ENCODE measurements at regions not wholly inside any gene's neighbourhood (a gene's known extent, or its start where the extent isn't known, plus 50 kb on each side); places are given as distances from the start of the nearest gene placed in this dataset.

DNA sequence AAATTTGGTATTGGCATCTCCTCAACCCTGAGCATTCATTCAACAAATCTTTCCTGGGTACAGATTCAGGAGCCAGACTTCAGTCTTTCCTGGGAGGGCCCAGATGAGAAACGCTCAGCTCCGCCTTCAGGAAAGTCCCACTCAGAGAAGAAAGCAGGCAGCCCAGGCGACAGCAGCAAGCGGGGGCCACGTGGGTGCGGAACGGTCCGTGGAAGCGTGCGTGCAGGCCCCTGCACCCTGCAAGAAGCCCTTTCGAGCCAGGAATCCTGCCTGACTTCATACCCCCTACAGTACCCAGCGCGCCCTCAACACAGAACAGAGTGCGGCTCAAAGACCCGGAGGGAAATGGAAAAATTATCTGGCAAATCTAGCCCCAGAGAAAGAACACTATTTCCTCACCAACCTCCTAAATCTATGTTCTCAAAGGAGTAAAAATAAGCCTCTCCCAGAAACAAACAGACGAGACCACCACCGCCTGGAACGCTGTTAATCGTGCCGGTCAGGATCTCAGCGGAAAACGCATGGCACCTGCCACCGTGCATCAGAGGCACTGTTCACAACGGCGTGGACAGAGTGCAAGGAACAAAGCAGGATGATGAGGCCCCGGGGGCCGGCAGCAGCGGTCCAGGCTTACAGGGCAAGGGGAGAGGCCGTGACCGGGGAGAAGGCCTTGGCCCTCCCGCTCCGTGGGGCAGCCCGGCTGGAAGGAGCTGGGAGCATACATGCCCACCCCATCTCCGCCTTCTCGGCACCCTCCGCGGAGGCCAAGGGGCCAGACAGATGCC is 318.3 kb downstream of the EIPR1 start:
- DNase-seq, result no peak

DNA sequence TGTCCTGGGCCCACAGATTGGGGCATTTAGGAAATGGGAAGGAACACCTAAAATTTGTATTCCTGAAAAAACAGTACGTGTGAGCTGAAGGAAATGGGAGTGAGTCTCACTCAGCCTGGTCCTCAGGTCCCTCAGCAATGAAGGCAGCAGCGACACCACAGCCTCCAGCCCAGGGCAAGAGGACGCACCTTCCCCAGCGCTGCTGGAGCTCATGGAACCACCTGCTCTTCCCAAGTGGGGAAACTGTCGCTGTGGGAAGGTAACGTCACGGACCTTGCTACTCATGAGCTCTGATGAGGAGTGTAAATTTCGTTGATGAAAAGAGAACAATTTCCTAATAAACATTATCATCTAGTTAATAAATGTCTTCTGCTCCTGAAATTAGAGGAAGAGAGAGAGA is 323.6 kb downstream of the EIPR1 start:
- no peak for DNase-seq

DNA sequence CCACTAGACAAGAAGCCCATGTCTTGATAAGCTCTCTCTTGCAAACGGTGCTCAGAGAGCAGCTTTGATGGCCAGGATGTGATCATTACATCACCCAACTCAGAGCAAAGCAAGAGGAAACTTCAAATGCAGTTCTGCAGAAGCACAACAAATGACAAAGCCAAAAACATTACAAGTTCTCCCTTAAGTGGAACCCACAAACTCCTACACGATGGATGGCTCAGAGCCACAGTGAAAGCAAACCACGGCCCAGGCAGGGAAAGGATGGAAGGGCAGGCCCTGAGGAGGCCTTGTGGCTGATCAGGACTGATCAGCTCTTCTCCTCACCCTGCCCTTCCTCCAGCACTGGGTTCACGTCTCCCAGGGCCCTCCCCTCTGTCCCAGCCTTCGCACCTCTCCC is 326.4 kb downstream of the EIPR1 start:
- DNase-seq, result no peak

DNA sequence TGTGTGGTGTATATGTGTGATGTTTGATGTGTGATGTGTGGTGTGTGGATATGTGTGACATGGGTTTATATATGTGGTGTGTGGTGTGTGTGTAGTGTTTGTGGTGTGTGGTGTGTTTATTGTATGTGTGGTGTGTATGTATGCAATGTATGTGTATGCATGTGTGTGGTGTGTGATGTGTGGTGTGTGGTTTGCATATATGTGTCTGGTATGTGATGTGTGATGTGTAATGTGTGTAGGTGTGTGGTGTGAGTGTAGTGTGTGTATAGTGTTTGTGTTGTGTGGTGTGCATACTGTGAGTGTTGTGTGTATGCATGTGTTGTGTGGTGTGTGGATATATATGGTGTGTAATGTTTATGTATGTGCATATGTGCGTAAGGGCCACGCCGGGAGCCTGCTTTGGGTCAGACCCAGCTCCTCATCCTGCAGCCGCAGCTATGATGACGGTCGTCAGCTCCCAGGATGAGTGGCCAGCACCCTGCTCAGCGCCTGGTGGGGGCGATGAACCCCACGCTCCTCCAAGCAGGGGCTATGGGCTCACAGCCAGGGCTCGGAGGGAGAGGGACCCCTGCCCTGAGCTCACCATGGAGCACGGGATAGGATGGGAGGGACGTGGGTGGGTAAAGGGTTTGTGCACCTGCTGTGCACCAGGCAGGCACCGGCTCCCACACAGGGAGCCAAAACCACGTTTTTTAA is 331.3 kb downstream of the EIPR1 start:
- DNase-seq, result no peak

DNA sequence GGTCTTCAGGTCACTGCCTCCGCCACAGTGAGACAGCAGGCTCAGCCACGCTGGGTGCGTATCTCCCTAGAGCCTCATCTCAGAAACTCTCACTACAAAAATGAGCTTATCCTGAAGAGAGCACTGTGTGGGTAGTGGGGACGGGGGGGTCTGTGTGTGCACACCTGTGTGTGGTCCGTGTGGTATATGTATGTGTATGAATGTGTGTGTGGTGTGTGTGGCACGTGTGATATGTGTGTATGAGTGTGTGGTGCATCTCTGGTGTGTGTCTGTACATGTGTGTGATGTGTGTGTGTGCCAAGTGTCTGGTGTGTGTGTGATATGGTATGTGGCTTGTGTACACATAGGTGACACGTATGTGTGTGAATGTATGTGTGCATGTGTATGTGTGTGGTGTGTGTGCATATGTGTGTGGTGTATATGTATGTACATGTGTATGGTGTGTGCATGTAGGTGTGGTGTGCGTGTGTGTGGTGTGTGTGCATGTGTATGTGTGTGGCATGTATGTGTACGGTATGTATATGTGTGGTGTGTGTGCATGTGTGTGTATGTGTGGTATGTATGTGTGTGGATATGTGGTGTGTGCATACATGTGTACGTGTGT is 332.2 kb downstream of the EIPR1 start:
- no peak for DNase-seq

DNA sequence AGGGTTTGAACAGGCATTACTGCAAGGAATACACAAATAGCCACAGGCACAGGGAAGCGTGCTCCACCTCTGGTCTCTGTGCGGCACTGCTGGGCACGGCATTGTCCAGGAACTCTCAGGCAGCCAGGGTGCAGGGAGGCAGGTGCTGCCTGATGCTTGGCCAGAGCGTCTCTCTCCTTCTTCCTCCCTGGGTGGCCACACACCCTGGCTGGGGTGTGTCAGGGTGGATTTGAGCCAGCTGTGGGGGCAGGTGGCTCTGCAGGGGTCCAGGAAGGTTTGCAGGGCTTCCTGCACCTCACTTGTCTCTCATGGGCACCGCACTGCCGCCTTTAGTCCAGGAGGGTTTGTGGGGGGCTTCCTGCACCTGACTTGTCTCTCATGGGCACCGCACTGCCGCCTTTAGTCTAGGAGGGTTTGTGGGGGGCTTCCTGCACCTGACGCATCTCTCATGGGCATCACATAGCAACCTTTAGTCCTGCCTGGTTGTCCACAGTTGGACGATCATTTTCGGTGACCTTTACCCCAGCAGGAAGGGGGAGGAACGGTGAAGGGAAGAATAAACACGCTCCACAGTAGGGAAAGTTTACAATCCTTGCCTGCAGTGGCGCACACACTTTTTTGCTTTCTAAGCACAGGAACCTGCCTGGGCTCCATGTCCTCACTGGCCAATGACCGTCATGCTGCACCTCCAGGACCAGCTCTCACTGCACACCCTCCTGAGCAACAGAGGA is 332.9 kb downstream of the EIPR1 start:
- DNase-seq, result no peak

DNA sequence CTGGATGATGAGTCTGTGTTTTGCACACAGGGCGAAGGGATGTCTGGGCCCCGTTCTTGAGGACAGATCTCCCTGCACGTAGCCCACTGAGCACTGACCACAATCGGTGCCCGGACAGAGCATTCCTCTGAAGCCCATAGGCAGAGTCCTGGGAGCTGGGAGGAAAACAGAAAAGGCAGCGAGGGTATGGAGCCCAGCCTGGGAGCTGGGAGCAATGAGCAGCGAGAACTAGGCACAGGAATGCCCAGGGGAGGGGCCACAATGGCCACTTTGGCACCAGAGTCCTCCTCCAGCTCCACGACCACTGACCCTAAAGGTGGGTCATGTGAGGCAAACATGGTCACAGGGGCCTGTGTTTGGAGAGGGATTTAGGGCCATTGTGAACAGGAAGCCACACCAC is 333.9 kb downstream of the EIPR1 start:
- no peak for DNase-seq

DNA sequence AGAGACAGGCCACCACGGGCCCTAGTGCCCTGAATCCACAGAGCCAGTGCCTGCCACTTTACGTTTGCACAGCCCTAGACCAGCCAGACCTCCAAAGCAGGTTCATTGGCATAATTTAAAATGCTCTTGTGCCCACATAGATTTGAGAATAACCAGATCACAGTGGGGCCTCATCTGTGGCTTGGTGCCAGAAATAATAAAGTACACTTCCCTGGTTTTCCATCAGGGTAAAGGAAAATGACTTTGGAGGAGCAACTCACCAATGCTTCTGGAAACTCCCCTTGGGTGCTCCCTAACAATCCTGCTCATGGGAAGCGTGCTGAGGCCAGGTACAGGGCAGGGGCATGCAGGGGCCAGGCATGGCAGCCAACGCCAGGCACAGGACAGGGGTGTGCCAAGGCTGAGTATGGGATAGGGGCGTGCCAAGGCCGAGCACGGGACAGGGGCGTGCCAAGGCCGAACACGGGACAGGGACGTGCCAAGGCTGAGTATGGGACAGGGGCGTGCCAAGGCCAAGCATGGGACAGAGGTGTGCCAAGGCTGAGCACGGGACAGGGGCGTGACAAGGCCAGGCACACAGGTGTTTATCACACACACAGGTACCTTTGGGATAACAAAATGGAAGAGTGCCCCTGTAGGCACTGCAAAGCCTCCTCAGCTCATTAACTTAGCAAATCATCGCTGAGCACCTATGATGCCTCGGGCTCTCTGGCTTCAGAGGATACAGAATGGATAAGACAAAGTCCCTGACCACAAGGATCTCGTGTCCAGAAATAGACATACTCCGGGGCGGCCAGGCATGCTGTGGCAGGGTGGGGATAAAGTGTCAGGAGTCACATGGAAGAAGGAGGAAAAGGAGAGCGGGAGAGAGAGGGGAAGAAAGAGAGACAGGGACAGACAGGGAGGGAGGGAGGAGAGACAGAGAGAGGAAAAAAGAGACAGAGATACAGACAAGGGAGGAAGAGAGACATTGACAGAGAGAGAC is 334.7 kb downstream of the EIPR1 start:
- DNase-seq, result no peak

DNA sequence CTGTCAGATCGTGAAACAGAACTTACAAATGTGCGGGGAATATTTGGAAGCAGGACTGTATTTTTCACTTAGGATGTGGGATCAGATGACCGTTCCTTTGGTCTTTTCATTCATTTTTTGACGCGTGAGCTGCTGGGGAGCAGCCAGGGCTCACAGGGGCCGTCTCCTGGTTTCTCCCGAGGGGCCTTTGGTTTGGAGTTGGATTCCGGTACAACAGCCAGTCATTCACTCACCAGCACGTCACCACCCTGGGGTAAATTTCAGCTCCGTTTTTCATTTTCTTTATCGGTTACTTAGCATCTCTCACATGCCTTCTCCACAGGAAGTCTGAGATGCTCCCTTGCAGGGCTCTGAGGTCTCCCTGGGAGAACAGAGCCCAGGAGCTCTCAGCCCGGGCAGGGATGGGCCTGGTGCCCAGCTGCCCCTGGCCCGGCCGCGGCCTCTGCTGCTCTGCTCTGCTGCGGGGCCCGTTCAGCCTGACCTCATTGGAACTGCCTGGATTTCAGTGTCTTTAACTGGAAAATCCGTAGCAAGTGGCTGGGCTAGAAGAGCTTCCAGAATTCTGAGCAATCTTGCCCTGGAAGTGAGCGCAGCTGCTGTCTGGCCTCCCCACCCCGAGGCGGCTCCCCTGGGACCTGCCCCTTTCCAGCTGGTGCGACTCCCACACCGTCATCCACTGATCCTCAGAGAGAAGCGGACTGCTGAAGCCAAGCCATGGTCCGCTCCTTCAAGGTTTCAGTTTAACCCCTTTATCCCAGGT is 335.6 kb downstream of the EIPR1 start:
- DNase-seq, result no peak

DNA sequence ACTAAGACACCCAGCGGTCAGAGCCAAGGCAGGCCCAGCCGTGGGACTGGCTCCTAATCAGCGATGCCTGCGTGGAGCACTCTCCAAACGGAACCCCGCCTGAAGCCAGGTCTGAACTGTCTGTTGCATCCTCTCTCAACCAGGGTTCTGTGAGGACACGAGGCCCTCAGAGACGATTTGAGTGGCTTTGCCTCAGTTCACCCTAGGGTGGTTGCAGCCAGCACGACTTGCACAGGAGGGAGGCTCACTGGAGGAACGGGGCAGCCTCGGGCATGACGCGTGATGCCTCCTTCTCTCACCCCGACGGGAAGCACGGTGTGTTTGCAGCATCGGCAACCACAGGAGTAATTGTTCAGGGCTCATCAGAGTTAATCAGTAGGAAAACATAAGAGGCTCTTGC is 336.4 kb downstream of the EIPR1 start:
- no peak for DNase-seq

DNA sequence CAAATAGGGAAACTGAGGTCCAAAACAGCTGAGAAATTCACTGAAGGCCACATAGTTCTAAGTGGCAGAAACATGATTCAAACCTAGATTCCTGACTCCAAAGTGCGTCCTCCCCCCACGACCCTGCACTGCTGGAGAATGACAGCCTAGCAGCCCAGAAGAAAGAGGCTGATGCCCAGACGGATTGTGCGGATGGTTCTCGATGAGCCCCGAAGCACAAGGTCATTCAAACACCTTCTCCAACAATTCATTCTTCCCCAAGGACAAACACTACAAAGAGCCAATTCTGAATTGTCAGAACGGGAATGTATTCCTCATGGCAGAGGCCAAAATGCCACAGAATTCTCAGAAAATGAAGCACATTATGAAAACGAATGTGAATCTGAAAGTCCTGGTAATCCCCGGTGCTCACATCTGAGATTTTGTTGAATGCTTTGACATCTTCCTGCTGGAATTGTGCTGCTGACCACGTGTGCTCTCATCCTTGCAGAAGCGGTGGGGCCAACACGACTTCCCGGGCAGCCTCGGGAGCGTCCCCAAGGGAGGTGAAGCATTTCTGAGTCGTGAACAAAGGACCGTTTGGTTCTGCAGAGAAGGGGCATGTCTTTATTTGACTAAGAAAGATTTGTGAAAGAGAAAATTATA is 337.0 kb downstream of the EIPR1 start:
- no peak for DNase-seq

DNA sequence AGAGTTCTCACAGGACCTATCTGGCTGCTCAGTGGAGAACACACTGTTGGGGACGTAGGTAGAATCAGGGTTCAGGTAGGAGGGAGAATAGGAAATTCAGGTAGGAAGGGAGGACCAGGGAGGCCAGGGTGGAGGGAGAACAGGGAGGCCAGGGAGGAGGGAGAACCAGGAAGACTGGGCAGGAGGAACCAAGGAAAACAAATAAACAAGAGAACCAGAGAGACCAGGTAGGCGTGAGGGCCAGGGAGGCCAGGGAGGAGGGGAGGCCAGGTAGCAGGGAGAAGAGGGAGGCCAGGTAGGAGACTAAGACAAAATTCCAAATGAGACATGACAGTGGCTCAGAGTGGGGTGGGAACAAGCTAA is 337.6 kb downstream of the EIPR1 start:
- no peak for DNase-seq

DNA sequence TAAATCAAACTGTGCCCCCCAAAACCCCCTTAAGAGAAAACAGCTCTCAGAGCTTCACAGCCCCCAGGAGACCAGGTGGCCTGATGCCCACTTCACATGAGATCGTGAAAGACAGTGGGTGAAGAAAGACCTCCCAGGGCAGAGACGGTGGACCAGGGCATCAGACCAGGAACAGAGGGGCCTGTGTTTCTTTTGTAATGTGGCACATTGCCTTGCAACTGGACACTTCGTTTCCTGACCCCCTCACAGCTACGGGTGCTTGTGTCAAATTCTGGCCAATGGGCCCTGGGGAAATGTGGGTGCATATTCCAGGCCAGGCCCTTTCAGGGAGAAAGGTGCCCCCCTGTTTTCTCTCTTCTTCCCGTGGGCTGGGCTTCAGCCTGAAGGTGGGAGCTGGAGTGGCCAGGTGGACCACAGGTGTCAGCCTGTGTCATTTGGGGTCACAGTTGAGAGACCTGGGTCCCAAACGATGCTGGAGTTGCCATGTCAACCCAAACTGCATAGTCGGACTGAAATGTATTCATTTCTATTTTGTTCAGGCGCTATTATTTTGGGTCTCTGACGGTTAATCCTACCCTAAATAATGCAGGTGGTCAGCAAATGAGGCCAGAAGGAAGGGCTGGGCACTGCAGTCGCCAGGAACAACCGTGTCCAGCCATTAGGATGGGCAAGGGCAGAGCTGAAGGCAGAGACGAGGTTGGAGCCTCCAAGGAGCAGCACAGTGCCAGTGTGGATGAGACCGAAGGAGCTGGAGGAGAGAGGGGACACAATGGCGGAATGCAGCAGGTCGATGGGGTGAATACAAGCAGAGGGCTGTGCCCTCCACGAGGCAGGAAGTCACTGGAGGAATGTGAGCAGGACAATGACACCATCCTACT is 338.2 kb downstream of the EIPR1 start:
- no peak for DNase-seq

DNA sequence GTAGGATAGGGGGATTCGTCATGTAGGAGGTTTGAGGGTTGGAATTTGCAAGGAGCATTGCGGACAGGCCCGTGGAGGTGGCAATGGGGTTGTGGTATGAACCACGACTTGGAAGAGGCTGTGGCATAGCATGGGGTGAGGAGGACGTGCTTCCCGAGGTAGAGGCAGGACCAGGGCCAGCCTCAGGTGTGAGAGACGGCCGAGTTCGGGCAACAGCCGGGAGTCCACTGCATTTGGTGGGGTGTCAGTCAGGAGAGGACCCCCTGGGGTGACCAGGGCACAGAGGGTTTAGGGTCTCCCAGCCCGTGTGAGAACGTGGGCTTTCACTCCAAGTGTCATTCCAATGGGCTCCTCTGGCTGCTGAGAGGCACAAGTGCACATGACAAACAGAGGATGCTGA is 339.0 kb downstream of the EIPR1 start:
- DNase-seq, result no peak

DNA sequence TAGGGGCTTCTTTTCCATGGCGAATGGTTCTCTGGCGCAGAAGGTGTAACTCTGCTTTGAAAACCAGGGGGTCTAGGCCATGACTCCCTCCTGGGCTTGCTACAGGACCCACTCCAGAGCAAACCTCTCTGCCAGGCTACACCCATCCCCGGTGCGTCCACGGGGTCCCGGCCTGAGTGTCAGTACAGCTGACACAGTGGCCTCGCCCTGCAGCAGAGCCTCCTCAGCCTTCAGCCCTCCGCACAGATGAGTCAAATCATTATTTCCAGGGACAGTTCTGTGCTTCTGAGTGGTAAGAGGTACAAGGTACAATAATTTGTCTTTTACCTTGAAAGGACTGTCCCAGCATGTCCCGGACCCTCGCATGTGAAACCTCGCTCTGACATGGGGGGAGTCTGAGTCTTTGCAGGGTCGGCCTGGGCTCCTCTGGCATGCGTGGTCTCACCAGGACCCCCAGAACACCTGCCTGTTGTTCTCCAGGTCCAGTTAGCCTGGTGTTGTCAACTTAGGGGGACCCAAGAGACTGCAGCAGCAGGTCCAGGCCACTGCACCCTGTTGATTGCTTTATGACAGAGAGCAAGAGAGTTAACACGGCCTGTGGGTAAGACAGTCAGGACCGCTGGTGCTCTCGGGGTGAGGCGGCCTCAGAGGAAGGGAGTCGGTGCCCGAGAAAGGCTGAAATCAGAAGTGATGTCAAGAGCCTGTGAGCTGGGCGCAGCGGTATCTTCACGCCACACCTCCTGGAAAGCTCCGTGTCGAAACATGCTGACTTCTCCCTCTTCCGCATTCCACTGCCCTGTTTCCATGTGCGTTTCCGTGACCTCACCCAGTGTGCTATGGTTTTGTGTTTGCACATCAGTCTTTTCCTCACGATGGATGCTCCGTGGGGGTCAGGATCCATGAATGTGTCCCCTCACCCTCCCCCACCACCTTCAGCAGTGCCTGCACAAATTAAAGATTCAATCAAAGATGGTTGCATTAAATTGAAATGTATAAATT is 340.1 kb downstream of the EIPR1 start:
- no peak for DNase-seq

DNA sequence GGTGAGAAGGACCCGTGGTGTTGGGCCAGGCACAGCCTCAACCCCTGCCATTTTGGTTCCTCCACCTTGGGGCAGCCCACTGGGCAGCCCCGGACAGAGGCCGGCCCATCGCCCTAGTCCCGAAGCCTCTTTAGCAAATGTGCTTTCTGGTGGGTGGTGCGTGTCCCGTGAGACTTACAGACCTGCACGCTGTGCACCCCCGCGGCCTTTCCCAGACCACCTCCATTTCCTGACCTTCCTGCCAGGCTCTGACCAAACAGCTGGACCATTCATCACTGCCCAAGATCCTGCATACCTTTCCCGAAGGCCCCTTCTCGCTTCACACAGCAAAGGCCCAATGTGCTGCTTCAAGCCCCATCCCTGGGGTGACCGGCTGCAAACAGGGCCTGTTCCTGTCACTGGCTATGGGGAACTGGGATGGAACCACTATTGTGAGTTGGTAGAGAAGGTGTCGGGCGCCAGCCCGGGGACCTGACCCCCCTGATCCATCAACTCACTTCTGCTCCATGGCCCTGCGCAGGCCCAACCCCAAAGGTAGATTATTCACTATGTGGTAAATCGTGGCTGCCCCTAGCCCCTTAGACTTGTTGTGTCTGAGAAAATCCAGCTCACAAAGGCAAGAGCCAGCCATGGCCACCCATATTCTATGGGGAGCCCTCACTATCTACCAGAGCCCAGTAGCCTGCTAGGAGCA is 341.0 kb downstream of the EIPR1 start:
- DNase-seq, result no peak

DNA sequence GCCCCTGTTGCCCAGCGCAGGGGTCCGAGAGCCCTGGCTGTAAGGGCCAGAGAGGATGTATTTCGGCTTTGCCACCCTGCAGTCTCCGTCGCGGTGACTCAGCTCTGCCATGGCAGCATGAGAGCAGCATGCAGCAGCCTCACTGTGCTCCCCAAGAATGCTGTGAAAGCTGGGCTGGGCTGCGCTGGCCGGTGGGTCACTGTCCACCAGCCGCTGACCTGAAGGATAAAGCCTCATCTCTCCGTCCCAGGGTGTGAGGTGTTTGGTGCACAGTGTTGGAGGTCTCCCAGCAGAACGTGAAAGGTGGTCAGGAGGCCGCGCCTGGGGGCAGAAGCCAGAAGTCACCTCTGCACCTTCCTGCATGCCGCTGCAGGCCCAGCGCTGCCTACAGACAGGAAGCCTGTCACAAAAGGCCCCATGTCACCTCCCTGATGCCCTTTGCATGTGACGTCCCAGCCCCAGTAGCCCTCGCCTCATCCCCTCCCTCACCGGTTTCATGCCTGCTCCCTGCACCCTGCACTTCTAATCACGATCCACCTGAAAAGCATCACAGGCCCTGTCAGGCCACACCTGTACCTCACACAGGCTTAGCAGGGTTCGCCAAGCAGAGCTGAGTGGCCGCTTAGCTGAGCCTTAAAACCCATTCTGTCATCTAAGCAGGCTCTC is 342.1 kb downstream of the EIPR1 start:
- no peak for DNase-seq

DNA sequence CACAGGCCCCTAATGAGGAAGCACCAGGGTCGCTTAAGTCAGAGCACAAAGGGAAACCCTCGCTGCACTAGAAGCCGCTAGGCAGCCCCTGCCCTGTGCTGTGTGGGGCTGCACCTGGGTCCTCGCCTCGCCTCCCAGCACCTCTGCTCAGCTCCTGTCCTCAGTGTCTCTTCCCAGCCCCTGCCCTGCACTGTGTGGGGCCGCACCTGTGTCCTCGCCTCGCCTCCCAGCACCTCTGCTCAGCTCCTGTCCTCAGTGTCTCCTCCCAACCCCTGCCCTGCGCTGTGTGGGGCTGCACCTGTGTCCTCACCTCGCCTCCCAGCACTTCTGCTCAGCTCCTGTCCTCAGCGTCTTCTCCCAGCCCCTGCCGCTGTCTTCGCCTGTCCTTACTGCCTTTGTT is 342.8 kb downstream of the EIPR1 start:
- DNase-seq, result no peak
